ENCODE measurements at regions not wholly inside any gene's neighbourhood (a gene's known extent, or its start where the extent isn't known, plus 50 kb on each side); places are given as distances from the start of the nearest gene placed in this dataset.
A peak's percentile ranks its signal among the peaks of the same experiment; 100 is the strongest.
"Not testable (repeated sequence)": the region's sequence is repeated elsewhere in the genome, so short reads cannot be mapped to it uniquely, and the experiment has no call there.

DNA sequence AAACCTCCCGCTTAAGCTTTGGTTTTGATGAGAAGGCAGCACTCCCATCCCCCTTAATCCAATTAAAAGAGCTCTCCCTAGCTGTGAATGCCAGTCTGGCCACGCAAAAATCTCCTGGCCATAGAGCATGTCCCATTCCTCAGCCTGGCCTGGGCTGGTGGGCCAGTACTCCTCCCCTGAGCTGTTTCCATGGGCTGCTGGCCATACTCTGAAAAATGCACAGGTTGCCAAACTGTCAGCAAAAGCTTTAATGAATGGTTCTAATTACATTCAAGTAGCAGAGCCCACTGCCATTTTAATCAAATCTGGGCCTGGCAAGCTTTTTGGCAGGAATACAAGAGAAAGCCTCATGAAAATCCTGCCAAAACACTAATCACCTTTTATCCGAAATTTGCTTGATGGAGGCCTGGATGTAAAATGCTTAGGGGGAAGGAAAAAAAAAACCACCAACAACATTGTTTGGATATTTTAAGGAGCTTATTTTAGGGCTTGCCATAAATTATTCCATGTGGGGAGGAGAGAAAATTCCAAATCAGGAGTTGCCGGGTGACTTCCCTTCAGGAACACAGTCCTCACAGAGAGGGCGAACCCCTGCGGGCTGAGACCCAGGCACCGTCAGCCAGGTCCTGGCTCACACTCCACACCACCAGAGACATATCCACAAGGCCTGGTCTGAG, 243.3 kb downstream of the SEC61B start:
- no peak overlapping the region for H3K27ac ChIP-seq
- no peak for DNase-seq (ENCODE audit: low read depth, low spot score)

- no peak for DNase-seq (ENCODE audit: low read depth, low spot score)
- no peak overlapping the region for H3K27ac ChIP-seq
These were observed 244.0 kb downstream of the SEC61B start for GRCh38 chr9:99466104-99466503.

- H3K27ac ChIP-seq, result no peak overlapping the region
- no peak for DNase-seq (ENCODE audit: low read depth, low spot score)
These were observed 244.7 kb downstream of the SEC61B start for GRCh38 chr9:99466781-99467180.

- no peak overlapping the region for H3K27ac ChIP-seq
- DNase-seq (ENCODE audit: low read depth, low spot score), result no peak
These were observed 249.0 kb downstream of the SEC61B start for GRCh38 chr9:99471033-99471432.

DNA sequence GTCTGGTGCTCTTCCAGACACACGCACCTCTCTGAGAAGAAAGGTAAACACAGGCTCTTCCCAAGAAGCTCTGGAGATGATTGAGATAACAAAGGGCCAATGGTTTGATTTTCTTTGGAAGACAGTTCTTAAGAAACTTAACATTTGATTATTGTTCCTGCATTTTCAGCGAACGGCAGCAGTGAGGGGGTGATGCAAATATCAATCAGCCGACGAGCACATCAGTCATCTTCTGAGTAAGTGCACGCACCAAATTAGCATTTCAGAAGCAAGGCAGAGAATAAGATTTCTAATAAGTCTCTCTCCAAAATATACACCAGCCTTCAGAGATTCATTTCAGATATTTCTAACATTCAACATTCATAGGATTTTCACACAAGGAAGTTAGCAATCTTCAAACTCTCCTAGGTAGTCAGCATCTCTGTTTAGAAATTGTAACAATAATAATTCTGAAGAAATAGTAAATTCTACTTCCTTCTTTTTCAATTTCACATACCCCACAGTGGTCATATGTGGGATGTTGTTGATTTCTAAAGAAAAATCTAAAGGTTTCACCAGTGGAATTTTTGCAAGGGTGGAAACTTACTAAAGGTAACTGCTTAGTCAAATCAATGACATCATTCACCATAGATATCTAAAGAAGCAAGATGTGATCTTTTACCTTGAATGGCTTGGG, 250.3 kb downstream of the SEC61B start:
- no peak for DNase-seq (ENCODE audit: low read depth, low spot score)
- no peak overlapping the region for H3K27ac ChIP-seq

DNA sequence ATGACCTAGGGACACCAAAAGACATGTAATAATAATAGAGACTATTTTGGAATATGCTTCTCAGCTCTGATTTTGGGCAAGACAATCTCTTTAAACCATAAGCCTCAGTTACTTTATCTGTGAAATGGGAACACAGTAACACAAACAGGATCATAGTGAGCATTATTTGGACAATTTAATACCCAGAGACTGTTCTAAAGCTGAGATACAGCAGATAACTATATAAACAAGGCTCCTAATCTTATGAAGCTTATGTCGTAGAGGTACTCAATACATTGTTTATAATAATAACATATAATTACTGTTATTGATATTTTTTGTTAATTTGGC, 250.8 kb downstream of the SEC61B start:
- no peak overlapping the region for H3K27ac ChIP-seq
- no peak for DNase-seq (ENCODE audit: low read depth, low spot score)

DNA sequence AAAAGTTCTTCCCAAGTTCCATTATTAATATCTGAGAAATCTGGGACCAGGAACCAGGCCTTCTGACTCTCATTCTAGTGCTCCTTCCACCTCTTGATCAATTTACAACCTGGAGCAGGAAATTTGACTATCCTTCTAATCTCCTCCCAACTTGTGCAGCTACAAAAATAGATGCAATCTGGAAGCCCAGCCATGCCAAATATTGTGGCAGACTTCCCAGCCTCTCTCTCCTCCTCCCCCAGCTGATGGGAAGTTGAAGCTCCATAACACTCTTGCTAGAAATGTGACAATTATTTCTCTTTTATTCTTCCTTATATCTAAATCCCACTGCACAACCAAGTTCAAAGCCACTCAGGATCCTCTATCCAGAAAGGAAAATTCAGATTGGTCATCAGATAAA, 252.1 kb downstream of the SEC61B start:
- H3K27ac ChIP-seq, result no peak overlapping the region
- no peak for DNase-seq (ENCODE audit: low read depth, low spot score)

DNA sequence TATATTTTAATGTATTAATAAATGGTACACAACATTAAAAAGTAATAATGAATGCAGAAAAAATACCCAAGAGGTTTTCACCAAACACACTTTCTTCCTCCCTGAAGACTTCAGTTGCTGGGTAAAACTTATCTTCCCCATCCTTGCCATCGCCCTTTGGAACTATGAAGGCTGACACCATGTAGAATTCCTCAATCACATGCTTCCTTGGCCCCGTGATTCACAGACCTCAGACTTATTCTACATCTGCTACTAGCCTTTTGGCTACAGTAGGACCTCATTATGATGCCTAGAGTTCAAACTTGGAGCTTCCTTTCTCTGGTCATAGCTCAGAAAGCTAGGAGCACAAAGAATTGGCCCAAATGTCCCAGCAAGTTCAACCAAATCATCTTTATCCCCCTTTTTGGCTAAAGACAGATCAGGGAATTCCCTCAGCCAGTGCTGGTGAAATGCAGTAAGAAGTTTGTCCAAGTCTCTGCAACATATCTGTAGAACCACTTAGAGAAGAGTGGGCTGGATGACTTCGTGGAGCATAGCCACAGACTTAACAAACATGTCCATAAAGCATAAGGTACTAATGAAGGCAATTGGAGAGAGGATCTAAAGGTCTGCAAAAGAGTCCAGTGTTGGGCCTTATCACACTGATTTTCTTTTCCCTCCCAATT, 253.5 kb downstream of the SEC61B start:
- DNase-seq (ENCODE audit: low read depth, low spot score), result no peak

DNA sequence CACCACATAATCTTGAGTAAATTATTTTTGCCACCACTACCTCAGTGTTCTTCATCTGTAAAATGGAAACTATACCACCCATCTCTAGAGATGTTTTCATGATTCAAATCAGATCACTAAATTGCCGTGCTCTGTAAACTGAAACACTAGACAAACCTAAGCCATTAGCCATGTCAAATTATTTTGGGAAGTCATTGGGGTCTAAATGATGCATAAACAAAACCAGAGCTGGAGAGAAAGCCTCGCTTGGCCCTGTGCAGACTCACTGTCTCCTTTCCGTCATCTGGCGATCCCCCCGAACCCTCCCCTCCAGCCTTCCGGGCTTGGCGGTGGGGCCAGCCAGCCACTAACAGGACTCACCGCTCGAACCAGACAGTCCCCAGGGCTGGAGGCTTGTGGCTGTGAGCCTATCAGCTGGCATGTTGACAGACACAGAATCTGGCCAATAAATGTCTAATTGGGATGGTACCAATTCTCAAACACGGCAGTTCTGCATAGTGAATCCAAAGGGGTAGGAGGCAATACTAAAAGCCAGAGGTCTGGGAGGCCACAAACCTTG, 256.5 kb downstream of the SEC61B start:
- no peak for DNase-seq (ENCODE audit: low read depth, low spot score)
- H3K27ac ChIP-seq, result no peak overlapping the region

More for the DNA sequence above, 253.5 kb downstream of the SEC61B start:
- H3K27ac ChIP-seq, result no peak overlapping the region

DNA sequence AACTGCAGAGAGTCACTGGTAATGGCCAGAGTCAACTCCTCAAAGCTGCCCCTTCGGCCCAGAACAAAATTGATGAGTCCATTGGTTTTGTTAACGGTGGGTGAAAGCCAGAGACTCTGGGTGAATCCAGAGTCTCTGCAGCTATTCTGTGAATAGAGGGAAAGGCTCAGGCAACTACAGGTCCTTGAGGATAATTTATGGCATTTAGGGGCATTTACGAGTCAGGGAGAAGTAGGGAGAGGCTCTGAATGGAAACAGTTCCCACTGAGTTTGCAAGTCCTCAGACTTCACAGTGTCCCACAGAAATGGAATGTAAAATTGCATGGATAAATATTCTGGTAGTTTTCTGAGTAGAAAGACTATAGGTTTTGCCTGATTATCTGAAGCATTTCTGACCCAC, 257.8 kb downstream of the SEC61B start:
- no peak for DNase-seq (ENCODE audit: low read depth, low spot score)

DNA sequence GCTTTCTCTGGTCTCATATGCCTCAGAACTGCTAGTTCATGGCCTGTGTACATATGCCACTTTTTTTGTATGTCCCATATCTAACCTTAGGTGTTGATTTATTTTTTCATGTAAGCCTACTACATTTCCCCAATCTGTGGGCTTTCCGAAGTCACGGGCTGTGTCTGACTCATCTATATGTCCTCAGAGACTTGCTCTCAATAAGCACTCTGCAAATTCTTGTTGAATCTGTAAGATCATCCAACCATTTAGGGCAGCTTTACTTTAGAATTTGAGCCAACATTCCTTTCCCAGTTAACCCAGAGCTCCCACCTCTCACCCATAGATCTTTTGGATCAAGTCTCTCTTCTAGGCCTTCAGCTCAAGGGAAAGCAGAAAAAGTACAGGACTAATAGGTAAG, 263.4 kb downstream of the SEC61B start:
- no peak for DNase-seq (ENCODE audit: low read depth, low spot score)
- H3K27ac ChIP-seq, result no peak overlapping the region

More for the DNA sequence above, 257.8 kb downstream of the SEC61B start:
- H3K27ac ChIP-seq, result no peak overlapping the region

DNA sequence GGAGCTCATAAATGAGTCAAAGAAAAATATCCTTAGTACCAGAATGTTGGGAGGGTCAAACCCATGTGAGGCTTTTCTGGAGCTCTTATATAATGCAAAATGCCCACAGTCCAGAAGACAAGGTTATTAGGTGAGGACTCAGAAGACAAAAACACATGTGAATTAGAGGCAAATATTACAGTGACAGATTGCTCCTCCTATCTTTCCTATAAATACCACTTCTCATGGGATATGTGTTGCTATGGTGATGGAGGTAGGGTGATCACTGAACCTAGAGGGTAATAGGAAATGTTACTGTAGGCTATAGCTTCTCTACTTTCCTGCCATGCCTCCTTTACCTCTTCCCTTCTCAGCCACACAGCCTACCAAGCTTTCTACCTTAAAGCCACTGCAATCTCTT, 264.6 kb downstream of the SEC61B start:
- no peak for DNase-seq (ENCODE audit: low read depth, low spot score)
- no peak overlapping the region for H3K27ac ChIP-seq

DNA sequence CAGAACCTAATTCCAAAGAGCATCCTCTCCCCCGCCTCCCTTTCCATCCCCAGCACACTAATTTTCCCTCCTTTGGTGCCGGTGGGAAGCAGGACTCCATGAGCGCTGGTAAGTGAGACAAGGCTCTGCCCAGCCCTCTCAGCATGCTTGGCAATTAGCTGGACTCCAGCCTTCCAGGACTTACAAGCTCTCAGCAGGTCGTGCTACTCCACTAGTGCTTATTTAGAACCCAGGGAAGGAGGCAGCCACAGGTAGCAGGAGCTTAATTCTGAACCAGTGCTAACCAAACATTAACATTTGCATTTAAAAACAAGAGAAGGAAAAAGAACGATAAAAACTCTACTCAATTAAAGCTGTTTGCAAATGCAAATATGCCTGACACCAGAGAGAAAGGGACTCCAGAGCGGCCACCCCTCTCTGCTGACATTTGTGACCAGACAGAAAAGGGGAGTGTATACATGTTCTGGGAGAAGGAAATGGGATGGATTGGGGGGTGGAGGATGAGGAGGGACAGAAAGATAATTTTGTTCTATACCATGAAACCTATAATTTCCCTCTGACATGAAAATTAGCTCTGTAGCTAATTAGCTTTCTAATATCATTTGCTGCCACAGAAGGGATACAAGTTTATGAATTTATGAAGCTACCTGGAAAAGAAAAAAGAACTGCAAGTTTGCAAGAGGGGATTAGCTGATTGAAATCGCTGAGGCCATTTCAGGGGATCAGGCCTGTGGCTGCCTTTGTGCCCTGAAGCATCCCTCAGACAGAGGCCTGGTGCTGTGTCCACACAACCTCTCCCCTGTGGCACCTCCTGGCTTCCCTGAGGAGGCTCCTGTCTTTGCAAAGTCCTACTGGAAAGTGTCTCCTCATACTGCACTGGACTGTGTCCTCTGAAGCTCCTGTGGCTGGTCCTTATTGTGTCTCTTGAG, 266.3 kb downstream of the SEC61B start:
- H3K27ac ChIP-seq, result no peak overlapping the region
- DNase-seq (ENCODE audit: low read depth, low spot score), result no peak

GRCh38 chr9:99489060-99489413, 267.0 kb downstream of the SEC61B start:
- no peak overlapping the region for H3K27ac ChIP-seq
- DNase-seq (ENCODE audit: low read depth, low spot score), result no peak

DNA sequence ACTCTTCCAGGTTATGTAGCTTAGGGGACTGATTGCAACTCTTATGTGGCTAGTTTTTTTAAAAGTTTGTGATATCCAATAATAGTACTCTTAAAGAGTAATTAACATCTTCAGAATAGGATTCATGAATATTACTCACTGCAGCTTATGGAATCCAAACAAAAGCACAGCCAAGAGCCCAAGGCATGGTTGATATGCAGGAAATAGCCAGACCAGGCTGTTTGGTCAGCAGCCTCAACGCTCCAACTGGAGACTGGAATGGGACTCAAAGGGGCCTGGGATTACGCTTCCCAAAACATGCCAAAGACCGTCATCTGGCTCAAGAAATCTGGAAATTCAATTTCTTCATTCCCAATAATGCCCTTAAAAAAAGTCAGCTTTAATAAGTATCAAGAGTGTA, 268.6 kb downstream of the SEC61B start:
- H3K27ac ChIP-seq, result no peak overlapping the region
- no peak for DNase-seq (ENCODE audit: low read depth, low spot score)

- DNase-seq (ENCODE audit: low read depth, low spot score), result no peak
- no peak overlapping the region for H3K27ac ChIP-seq
These were observed 269.5 kb downstream of the SEC61B start for GRCh38 chr9:99491408-99492158.

GRCh38 chr9:99497641-99498040, 275.6 kb downstream of the SEC61B start:
- no peak for DNase-seq (ENCODE audit: low read depth, low spot score)
- no peak overlapping the region for H3K27ac ChIP-seq

DNA sequence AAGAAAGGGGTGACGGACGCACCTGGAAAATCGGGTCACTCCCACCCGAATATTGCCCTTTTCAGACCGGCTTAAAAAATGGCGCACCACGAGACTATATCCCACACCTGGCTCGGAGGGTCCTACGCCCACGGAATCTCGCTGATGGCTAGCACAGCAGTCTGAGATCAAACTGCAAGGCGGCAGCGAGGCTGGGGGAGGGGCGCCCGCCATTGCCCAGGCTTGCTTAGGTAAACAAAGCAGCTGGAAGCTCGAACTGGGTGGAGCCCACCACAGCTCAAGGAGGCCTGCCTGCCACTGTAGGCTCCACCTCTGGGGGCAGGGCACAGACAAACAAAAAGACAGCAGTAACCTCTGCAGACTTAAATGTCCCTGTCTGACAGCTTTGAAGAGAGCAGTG, 276.9 kb downstream of the SEC61B start:
- not testable (repeated sequence) for DNase-seq (ENCODE audit: low read depth, low spot score)
- H3K27ac ChIP-seq, result peak overlapping the region; percentile 57

DNA sequence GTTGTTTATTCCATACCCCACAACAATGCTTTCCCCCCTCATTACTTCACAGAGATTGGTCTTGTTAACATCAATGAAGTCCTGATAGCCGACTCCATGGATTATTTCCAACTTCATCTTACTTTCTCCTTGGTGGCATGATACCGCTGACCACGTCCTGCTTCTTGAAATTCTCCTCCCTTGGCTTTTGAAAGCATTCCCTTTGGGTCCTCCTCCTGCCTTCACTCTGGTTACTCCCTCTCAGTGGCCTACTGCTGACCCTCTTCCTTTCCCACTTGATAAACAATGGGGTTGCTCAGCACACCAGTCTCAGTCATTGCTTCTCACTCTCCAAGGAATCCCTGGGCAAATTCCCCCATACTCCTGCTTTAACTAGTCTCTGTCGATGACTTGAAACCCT, 283.9 kb downstream of the SEC61B start:
- no peak for DNase-seq (ENCODE audit: low read depth, low spot score)
- H3K27ac ChIP-seq, result no peak overlapping the region
